ENCODE measurements at regions not wholly inside any gene's neighbourhood (a gene's known extent, or its start where the extent isn't known, plus 50 kb on each side); places are given as distances from the start of the nearest gene placed in this dataset.
"Not testable (repeated sequence)": the region's sequence is repeated elsewhere in the genome, so short reads cannot be mapped to it uniquely, and the experiment has no call there.

DNA sequence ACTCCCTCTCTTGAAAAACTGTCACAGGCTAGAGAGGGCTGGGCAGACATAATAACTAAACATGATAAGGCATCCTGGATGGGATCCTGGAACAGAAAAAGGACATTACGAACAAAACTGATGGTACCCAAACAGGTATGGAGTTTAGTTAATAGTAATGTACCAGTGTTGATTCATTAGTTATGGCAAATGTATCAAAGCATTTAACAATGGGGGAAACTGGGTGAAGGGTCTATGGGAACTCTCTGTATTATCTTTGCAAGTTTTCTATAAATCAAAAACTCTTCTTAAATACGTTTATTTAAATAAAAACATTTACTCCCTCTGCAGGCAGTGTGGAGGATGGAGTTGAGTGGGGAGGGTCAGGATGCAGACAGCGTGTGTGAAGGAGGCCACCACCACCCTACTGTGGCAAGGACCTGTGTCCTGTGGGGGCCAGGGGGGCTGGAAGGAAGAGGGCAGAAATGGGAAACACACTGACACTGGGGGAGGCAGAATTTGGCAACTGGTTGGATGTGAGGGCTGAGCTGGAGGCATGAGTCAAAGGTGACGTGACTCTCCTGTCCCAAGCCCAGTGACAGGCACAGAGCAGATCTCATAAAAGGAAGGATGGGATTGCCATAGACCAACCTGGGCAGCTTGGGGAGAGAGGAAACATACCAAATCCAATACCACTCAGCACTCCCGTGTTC lies 59.6 kb upstream of the ITGA11 start:
- H3K27ac ChIP-seq (ENCODE audit: low read depth, low read length), result no peak overlapping the region
- H3K4me3 ChIP-seq (ENCODE audit: low read length in 3 of 3), result no peak overlapping the region
- H3K4me1 ChIP-seq (ENCODE audit: control insufficient read depth in 3 of 3, insufficient read depth in 3 of 3, low read length in 3 of 3), result peaks cover 6 to 20% (median 11%) of the 10 kb centered on the region in 3 donors
- no peaks in the 10 kb centered on the region for H3K36me3 ChIP-seq (ENCODE audit: control insufficient read depth in 3 of 3, insufficient read depth in 3 of 3, low read length in 3 of 3)
- no peak overlapping the region for H3K9ac ChIP-seq (ENCODE audit: low read depth in 1 of 3, low read length in 3 of 3)
- peaks cover 11 to 33% (median 13%) of the 10 kb centered on the region in 3 donors for H3K27me3 ChIP-seq (ENCODE audit: control insufficient read depth in 3 of 3, insufficient read depth in 3 of 3, low read length in 3 of 3)
- no peaks in the 10 kb centered on the region for H3K9me3 ChIP-seq (ENCODE audit: control insufficient read depth in 3 of 3, low read length in 3 of 3)

GRCh38 chr15:68492855-68493254 lies 60.9 kb upstream of the ITGA11 start:
- no peak overlapping the region for H3K27ac ChIP-seq (ENCODE audit: low read depth, low read length)

GRCh38 chr15:68493629-68494028 lies 61.7 kb upstream of the ITGA11 start:
- Histone ChIP-seq H3K27me3 (ENCODE audit: control insufficient read depth in 3 of 3, insufficient read depth in 3 of 3, low read length in 3 of 3) (peaks cover 11 to 19% (median 13%) of the 10 kb centered on the region in 3 donors), H3K4me3 (ENCODE audit: low read length in 3 of 3) (no peak overlapping the region), H3K9ac (ENCODE audit: low read depth in 1 of 3, low read length in 3 of 3) (no peak overlapping the region), H3K9me3 (ENCODE audit: control insufficient read depth in 3 of 3, low read length in 3 of 3) (no peaks in the 10 kb centered on the region), H3K36me3 (ENCODE audit: control insufficient read depth in 3 of 3, insufficient read depth in 3 of 3, low read length in 3 of 3) (no peaks in the 10 kb centered on the region), H3K4me1 (ENCODE audit: control insufficient read depth in 3 of 3, insufficient read depth in 3 of 3, low read length in 3 of 3) (peaks cover 0 to 10% (median 5%) of the 10 kb centered on the region in 3 donors), H3K27ac (ENCODE audit: low read depth, low read length) (no peak overlapping the region)

More at GRCh38 chr15:68492855-68493254, 60.9 kb upstream of the ITGA11 start:
- H3K9ac ChIP-seq (ENCODE audit: low read depth in 1 of 3, low read length in 3 of 3), result no peak overlapping the region
- H3K4me3 ChIP-seq (ENCODE audit: low read length in 3 of 3), result no peak overlapping the region
- no peaks in the 10 kb centered on the region for H3K36me3 ChIP-seq (ENCODE audit: control insufficient read depth in 3 of 3, insufficient read depth in 3 of 3, low read length in 3 of 3)
- peaks cover 0 to 12% (median 5%) of the 10 kb centered on the region in 3 donors for H3K4me1 ChIP-seq (ENCODE audit: control insufficient read depth in 3 of 3, insufficient read depth in 3 of 3, low read length in 3 of 3)
- peaks cover 11 to 24% (median 13%) of the 10 kb centered on the region in 3 donors for H3K27me3 ChIP-seq (ENCODE audit: control insufficient read depth in 3 of 3, insufficient read depth in 3 of 3, low read length in 3 of 3)
- no peaks in the 10 kb centered on the region for H3K9me3 ChIP-seq (ENCODE audit: control insufficient read depth in 3 of 3, low read length in 3 of 3)

GRCh38 chr15:68494573-68495110 lies 62.7 kb upstream of the ITGA11 start:
- Histone ChIP-seq H3K4me1 (ENCODE audit: control insufficient read depth in 3 of 3, insufficient read depth in 3 of 3, low read length in 3 of 3) (peaks cover 0 to 10% (median 5%) of the 10 kb centered on the region in 3 donors), H3K27me3 (ENCODE audit: control insufficient read depth in 3 of 3, insufficient read depth in 3 of 3, low read length in 3 of 3) (peaks cover 9 to 15% (median 11%) of the 10 kb centered on the region in 3 donors), H3K4me3 (ENCODE audit: low read length in 3 of 3) (no peak overlapping the region), H3K36me3 (ENCODE audit: control insufficient read depth in 3 of 3, insufficient read depth in 3 of 3, low read length in 3 of 3) (no peaks in the 10 kb centered on the region), H3K27ac (ENCODE audit: low read depth, low read length) (no peak overlapping the region), H3K9ac (ENCODE audit: low read depth in 1 of 3, low read length in 3 of 3) (no peak overlapping the region), H3K9me3 (ENCODE audit: control insufficient read depth in 3 of 3, low read length in 3 of 3) (no peaks in the 10 kb centered on the region)

- no peaks in the 10 kb centered on the region for H3K36me3 ChIP-seq (ENCODE audit: control insufficient read depth in 3 of 3, insufficient read depth in 3 of 3, low read length in 3 of 3)
These were observed 63.4 kb upstream of the ITGA11 start for GRCh38 chr15:68495221-68495950.

DNA sequence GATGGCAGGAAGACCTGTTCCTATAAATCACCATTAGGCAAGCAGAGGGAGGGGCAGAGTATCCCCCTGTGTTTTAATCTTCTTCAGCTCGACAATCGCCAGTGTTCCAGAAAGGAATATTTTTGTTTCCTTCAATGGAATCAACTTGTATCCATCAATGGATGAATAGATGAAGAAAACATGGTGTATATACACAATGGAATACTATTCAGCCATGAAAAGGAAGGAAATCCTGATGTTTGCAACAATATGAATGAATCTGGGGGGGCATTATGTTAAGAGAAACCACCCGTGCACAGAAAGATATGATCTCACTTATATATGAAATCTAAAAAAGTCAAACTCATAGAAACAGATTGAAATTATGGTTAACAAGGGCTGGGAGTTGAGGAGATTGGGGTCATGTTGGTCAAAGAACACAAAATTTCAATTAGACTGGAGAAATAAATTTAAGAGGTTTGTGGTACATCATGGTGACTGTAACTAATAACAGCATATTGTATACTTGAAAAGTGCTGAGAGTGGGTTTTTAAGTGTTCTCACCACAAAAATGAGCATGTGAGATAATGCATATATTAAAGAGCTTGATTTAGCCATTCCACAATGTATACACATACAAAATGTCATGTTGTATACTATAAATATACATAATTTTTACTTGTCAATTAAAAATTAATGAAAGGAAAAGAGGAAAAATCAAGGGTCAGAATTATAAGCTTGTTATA lies 64.2 kb upstream of the ITGA11 start:
- H3K27me3 ChIP-seq (ENCODE audit: control insufficient read depth in 3 of 3, insufficient read depth in 3 of 3, low read length in 3 of 3), result peaks cover 8 to 15% (median 9%) of the 10 kb centered on the region in 3 donors
- H3K4me3 ChIP-seq (ENCODE audit: low read length in 3 of 3), result no peak overlapping the region
- H3K9me3 ChIP-seq (ENCODE audit: control insufficient read depth in 3 of 3, low read length in 3 of 3), result no peaks in the 10 kb centered on the region
- no peak overlapping the region for H3K27ac ChIP-seq (ENCODE audit: low read depth, low read length)
- H3K36me3 ChIP-seq (ENCODE audit: control insufficient read depth in 3 of 3, insufficient read depth in 3 of 3, low read length in 3 of 3), result no peaks in the 10 kb centered on the region
- no peak overlapping the region for H3K9ac ChIP-seq (ENCODE audit: low read depth in 1 of 3, low read length in 3 of 3)
- peaks cover 0 to 10% (median 5%) of the 10 kb centered on the region in 3 donors for H3K4me1 ChIP-seq (ENCODE audit: control insufficient read depth in 3 of 3, insufficient read depth in 3 of 3, low read length in 3 of 3)

More at GRCh38 chr15:68495221-68495950, 63.4 kb upstream of the ITGA11 start:
- H3K4me1 ChIP-seq (ENCODE audit: control insufficient read depth in 3 of 3, insufficient read depth in 3 of 3, low read length in 3 of 3), result peaks cover 0 to 10% (median 5%) of the 10 kb centered on the region in 3 donors
- H3K9me3 ChIP-seq (ENCODE audit: control insufficient read depth in 3 of 3, low read length in 3 of 3), result no peaks in the 10 kb centered on the region
- no peak overlapping the region for H3K4me3 ChIP-seq (ENCODE audit: low read length in 3 of 3)
- H3K27ac ChIP-seq (ENCODE audit: low read depth, low read length), result no peak overlapping the region
- H3K9ac ChIP-seq (ENCODE audit: low read depth in 1 of 3, low read length in 3 of 3), result no peak overlapping the region
- peaks cover 9 to 15% (median 11%) of the 10 kb centered on the region in 3 donors for H3K27me3 ChIP-seq (ENCODE audit: control insufficient read depth in 3 of 3, insufficient read depth in 3 of 3, low read length in 3 of 3)

GRCh38 chr15:68496751-68497150 lies 64.8 kb upstream of the ITGA11 start:
- peaks cover 8 to 15% (median 9%) of the 10 kb centered on the region in 3 donors for H3K27me3 ChIP-seq (ENCODE audit: control insufficient read depth in 3 of 3, insufficient read depth in 3 of 3, low read length in 3 of 3)
- H3K4me3 ChIP-seq (ENCODE audit: low read length in 3 of 3); H3K4me1 ChIP-seq (ENCODE audit: control insufficient read depth in 3 of 3, insufficient read depth in 3 of 3, low read length in 3 of 3); H3K27ac ChIP-seq (ENCODE audit: low read depth, low read length); H3K9me3 ChIP-seq (ENCODE audit: control insufficient read depth in 3 of 3, low read length in 3 of 3); H3K9ac ChIP-seq (ENCODE audit: low read depth in 1 of 3, low read length in 3 of 3); H3K36me3 ChIP-seq (ENCODE audit: control insufficient read depth in 3 of 3, insufficient read depth in 3 of 3, low read length in 3 of 3): not testable (repeated sequence)

DNA sequence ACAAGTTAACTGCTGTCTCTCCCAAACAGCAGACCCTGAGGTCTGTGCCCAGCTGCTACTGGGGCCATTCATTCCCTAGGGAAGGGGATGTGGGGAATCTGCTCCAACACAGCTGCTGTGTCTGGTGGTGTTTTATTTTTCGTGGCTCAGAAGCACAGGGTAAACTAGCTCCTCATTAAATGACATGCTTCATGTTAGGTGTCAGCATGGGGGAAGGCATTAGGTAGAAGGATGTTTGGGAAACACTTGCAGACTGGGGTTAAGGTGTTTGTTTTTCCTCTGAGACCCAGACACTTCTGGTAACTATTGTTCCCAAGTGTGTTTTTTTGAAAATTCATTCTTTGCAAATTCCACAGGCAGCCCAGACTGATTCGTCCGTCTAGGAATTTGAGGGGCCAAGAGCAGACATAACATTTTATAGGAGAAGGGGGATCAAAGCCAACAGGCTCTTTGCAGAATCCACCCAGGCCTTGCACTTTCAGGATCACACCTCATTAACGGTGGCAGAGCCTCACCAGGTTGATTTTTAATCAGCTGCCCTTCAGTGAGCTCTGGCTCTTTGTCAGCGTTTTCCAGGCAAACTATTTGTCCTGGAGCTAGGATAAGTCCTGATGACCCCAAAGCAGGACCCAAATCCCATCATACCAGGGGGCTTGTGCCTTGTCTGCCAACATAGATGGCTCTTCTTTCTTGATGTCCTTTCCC lies 65.4 kb upstream of the ITGA11 start:
- H3K36me3 ChIP-seq (ENCODE audit: control insufficient read depth in 3 of 3, insufficient read depth in 3 of 3, low read length in 3 of 3), result no peaks in the 10 kb centered on the region
- H3K4me3 ChIP-seq (ENCODE audit: low read length in 3 of 3), result no peak overlapping the region
- peaks cover 0 to 10% (median 5%) of the 10 kb centered on the region in 3 donors for H3K4me1 ChIP-seq (ENCODE audit: control insufficient read depth in 3 of 3, insufficient read depth in 3 of 3, low read length in 3 of 3)
- H3K9ac ChIP-seq (ENCODE audit: low read depth in 1 of 3, low read length in 3 of 3), result no peak overlapping the region
- no peaks in the 10 kb centered on the region for H3K9me3 ChIP-seq (ENCODE audit: control insufficient read depth in 3 of 3, low read length in 3 of 3)
- peaks cover 6 to 15% (median 9%) of the 10 kb centered on the region in 3 donors for H3K27me3 ChIP-seq (ENCODE audit: control insufficient read depth in 3 of 3, insufficient read depth in 3 of 3, low read length in 3 of 3)
- no peak overlapping the region for H3K27ac ChIP-seq (ENCODE audit: low read depth, low read length)

DNA sequence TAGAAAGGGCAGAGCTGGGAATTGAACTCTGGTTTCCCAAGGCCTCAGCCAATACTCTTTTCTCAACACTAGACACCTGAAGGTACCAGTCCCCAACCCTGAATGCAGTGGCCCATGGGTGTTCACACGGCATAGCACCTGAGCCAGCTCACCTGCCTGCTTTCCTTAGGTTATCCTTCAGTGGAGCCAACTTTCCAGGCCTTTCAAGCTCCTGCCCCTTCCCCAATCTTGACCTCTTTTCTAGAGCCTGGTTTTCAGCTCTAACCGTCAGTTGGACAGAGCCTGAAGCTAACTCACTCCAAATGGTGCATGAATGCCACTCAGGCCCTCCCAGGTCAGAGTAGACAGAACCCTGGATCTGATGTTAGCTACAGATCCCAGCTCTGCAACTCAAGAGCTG lies 66.1 kb upstream of the ITGA11 start:
- Histone ChIP-seq H3K9ac (ENCODE audit: low read depth in 1 of 3, low read length in 3 of 3) (no peak overlapping the region), H3K27ac (ENCODE audit: low read depth, low read length) (no peak overlapping the region), H3K4me3 (ENCODE audit: low read length in 3 of 3) (no peak overlapping the region), H3K36me3 (ENCODE audit: control insufficient read depth in 3 of 3, insufficient read depth in 3 of 3, low read length in 3 of 3) (no peaks in the 10 kb centered on the region), H3K9me3 (ENCODE audit: control insufficient read depth in 3 of 3, low read length in 3 of 3) (no peaks in the 10 kb centered on the region), H3K4me1 (ENCODE audit: control insufficient read depth in 3 of 3, insufficient read depth in 3 of 3, low read length in 3 of 3) (peaks cover 0 to 8% (median 3%) of the 10 kb centered on the region in 3 donors), H3K27me3 (ENCODE audit: control insufficient read depth in 3 of 3, insufficient read depth in 3 of 3, low read length in 3 of 3) (peaks cover 3 to 11% (median 4%) of the 10 kb centered on the region in 3 donors)

All from skeletal muscle tissue (tissue), 3 donors.